HK-2 (cell line): ENCODE measurements at regions not wholly inside any gene's neighbourhood (a gene's known extent, or its start where the extent isn't known, plus 50 kb on each side); places are given as distances from the start of the nearest gene placed in this dataset.

Experiments used
- DNase-seq: peaks from one replicate; pipeline ENCODE4 v3.0.0-alpha.2; 2018; ENCODE audit not compliant: unreplicated experiment

DNA sequence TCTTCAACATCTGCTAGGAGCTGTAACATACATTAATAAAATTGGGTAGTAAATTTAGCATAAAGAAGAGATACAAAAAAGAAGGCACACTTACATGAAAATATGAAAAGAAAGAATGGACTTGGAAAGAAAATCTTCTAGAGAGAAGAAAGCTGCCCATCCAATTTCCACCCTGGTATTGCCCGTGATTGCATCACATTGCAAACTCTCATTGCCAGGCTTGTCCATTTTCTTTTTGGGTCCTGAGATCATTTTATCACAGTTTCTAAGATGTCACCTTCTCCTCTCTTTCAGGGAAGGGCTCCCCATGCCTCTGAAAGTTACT lies 321.5 kb downstream of the RND3 start:
- DNase-seq, result no peak

DNA sequence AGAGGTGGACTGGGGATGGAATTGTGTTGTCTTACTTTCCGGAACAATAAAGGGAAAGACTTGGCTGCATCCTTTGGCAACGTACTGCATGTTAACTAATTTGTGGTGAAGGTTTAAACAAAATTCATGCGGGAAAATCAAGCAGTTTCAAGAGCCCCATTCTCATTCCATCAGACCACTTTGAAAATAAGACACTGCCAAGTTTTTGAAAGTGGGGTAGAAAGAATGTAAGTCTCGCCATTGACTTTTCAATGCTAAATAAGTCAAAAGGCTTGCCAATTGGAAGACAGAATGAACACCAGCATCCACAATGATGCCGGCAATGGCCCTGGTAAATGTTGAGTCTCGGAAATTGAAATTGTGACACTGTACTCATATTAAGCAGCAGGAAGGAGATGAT lies 322.0 kb downstream of the RND3 start:
- DNase-seq, result no peak

DNA sequence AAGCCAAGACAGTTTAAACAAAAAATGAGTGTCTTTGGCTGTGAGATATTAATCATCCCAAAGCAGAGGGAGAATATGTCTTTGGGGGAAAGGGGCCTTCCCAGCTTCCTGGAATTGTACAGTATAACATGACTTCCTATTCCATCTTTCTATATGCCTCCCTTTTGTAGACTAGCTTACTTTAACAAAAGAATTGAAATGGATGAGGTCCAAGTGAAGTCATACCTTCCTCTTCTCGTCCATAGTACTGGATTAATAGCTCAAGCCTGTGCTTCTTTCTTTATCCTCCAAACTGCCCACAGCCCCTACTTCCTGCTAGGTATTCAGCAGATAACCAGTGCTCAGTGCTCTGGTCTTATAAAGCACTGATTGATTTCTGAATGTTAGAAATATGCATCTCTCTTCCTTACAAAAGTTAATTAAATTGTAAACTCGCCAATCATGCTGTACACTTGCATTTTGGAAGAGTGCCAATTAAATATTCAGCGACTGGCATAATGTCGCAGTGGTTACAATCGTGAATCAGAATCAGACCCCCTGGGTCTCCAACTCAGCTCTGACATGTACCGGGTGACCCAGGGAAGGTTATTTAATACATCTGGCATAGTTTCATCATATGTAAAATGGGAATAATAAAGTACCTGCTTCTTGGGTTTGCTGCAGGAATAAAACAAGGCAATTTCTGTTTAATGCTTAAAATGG lies 325.1 kb downstream of the RND3 start:
- DNase-seq, result no peak

DNA sequence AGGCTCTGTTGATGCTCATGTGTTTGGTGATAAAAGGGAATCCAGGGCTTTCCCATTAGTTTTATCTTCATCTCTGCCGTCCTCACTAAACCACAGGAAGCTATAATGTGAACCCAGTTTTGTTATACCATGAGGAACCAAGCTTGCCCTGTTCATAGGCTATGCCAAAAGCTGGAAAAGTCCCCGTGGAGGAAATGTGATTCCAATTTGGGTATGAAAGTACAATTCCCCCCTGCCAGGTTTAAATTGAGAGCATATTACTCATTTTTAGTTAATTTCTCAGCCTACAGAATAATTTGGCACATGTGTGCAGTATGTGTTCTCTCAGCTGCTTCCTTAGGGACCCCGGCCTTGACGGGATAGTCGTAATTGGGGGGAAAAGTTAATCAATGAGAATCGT lies 327.4 kb downstream of the RND3 start:
- DNase-seq, result no peak

DNA sequence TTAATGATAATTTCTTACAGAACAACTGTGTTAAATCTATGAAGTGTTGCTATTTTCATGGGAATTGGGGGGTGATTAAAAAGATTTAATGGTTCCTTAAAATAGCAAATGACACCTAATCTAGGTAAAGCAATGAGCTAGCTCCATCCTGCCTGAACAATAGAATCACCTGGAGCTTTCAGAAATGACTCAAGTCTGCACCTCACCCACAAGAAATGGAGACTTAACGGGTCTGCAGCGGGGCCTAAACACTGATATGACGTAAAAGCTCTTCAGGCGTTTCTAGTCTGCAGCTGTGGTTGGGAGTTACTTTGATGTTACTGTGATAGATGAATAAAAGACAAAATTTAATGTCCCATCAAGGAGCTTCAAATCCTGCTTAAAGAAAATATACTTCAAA lies 328.2 kb downstream of the RND3 start:
- DNase-seq, result no peak

DNA sequence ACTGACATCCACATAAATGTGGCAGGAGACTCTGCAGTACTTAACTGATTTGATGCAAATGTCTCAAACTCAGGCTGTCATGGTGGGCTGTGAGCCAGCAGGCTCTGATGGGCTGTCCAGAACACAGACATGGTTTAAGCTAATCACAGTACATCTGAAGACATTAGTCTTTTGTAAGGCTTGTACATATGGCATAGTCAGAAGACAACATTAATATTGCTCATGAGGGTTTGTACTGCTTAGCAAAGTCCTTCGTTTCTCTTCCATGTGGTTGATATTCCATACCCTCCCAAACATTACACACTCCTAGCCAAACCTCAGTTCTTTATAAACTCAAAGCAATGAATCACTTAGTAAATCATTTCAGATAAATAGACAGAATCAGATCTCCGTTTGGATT lies 330.6 kb downstream of the RND3 start:
- no peak for DNase-seq

DNA sequence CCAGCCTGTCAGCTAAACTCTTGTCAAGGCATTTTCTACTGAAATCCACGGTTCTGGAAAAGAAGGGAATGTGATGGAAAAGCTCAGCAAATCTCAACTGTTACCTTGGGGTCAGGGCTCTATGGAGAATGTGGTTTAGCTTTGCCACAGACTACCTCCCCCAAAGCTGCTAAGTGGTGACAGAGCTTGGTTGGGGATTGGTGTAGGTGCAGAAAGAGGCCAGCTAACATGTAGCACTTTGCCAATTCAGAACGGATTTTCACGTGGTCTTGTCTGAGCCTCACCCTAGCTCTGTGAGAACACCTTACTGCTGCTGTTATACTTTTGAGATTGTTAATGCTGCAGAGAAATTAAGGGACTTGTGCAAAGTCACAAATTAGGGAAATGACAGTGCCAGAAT lies 331.1 kb downstream of the RND3 start:
- no peak for DNase-seq

DNA sequence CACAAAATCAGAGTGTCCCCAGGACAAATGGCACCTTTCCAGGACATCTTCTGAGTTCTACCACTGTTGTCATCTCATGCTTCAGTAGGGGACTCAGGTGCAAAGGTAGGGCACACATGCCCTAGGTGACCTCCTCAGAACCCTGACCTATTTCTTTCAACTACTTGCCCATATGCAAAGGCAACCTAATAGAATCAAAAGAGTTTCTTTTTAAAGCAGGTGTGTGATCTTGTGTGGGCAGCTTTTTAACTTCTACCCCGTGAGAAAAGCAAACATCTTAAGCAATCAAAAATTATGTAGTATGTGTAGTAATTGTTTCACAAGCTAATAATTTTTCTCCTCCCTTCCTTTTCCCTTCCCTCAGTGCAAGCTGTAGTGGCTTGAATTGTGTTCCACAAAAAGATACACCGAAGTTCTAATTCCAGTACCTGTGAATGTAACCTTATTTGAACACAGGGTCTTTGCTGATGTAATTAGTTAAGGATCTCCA lies 333.1 kb downstream of the RND3 start:
- no peak for DNase-seq

- DNase-seq, result no peak
These were observed 333.7 kb downstream of the RND3 start for GRCh38 chr2:150153646-150154307.

DNA sequence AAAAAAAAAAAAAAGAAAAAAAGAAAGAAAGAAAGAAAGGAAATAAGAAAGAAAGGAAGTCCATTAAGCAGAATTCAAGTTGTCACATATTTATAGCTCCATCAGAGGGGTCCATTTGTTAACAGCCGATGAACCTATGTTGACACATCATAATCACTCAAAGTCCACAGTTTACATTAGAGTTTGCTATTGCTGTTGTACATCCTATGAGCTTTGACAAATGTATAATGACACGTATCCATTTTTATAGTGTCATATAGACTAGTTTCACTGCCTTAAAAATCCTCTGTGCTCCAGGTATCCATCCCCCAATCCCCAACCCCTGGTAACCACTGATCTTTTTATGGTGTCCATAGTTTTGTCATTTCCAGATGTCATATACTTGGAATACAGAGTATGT lies 335.2 kb downstream of the RND3 start:
- no peak for DNase-seq

DNA sequence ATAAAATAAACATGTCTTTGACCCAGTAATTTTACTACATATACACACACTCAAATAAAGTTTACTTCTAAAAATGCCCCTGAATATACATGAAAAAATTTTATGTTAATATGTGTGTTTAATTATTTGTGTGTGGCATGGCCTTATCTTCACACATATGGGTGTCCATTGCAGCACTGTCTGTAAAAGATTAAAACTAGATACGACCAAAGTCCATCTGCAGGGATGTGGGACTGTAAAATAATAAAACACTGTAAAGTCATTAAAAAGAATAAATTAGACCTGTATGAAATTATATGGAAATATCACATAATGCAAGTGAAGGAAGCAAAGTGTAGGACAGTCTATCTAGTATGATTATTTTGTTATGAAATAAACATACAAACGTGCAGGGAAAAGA lies 337.3 kb downstream of the RND3 start:
- DNase-seq, result no peak

GRCh38 chr2:150147889-150148683 lies 339.4 kb downstream of the RND3 start:
- DNase-seq, result no peak

- no peak for DNase-seq
These were observed 340.6 kb downstream of the RND3 start for GRCh38 chr2:150146879-150147278.

GRCh38 chr2:150145299-150145692 lies 342.2 kb downstream of the RND3 start:
- no peak for DNase-seq

DNA sequence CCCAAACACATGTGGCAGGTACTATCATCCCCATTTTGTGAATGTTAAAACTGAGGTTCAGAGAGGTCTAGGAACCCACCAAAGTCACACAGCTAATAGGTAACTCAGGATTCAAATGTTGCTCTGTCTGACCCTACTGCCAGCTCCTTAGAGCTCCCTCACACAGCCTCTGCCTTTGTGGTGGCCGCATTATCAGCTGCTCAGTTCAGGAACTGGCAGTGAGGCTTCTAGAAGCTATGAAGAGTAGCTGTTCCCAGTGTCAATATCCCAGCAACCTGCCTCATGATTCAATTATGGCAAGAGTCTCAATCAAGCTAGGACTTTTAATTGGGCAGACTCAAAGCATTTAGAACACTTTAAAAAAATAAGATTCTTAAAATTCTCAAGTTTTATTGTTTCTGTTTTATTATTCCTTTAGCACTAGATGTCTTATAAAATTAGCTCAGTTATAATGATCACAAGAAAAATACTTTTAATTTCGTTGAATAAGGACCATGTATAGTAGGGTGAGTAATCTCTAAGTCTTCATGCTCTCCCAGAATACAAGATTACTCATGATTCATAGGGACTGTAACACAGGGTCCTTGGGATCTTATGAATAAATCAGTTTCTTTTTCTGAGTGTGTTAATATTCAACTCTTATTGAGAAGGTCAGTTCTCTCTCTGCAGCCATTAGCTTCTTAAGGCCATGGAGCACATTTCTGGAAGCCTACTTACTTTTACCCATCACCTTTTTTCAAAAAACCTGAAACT lies 342.7 kb downstream of the RND3 start:
- DNase-seq, result no peak

- no peak for DNase-seq
These were observed 344.4 kb downstream of the RND3 start for GRCh38 chr2:150143087-150143536.

- no peak for DNase-seq
These were observed 344.9 kb downstream of the RND3 start for GRCh38 chr2:150142561-150142960.

DNA sequence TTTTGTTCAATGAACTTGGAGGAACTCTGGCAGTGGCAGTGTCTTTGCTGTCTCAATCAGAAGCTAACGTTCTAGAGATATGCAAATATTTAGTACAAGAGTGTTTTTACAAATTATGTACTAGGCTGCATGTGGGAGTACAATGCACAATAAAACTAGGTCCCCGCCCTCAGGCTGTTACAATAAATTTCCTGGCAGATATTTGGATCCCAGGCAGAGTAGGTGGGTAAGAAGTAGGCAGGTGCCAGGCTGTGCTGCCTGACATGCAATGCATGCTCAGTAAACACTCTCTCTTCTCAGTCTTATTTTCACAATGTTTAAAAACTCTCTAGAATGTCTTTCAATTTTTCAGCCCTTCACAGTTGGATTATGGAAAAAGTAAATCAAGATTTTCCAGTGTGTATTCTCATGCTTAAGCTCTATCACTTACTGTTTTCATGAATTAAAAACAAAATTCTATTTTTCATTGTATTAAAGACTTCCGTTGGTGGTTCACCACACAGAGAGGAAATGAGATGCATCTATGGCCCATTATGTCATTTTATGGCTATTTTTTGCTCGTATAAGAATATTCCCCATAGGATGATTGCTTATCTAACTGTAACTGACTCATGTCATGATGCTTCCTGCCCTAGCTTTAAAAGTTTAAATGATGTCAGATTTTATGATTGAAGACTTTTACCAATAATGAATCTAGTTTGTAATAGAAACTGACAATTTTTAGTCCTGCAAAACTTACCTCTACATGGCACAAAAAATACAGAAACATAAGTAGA lies 346.1 kb downstream of the RND3 start:
- no peak for DNase-seq

DNA sequence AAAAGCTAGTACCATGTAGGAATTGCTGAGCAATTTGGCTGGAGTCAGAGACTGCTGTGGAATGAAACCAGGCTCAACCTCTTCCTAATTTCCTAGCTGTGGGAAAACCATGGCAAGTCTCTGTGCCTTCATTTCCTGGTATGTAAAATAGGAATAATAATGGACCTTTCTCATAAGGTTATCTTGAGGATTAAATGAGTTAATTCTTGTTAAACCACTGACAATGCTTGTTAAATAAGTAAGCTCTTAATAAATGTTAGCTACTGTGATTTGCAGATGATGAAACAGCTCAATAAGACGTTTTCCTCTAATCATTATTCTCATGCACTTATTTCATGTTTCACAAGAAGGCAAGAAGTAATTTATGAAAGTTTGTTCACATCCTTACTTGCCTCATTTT lies 346.7 kb downstream of the RND3 start:
- DNase-seq, result no peak

- DNase-seq, result no peak
These were observed 348.9 kb downstream of the RND3 start for GRCh38 chr2:150138587-150138986.

DNA sequence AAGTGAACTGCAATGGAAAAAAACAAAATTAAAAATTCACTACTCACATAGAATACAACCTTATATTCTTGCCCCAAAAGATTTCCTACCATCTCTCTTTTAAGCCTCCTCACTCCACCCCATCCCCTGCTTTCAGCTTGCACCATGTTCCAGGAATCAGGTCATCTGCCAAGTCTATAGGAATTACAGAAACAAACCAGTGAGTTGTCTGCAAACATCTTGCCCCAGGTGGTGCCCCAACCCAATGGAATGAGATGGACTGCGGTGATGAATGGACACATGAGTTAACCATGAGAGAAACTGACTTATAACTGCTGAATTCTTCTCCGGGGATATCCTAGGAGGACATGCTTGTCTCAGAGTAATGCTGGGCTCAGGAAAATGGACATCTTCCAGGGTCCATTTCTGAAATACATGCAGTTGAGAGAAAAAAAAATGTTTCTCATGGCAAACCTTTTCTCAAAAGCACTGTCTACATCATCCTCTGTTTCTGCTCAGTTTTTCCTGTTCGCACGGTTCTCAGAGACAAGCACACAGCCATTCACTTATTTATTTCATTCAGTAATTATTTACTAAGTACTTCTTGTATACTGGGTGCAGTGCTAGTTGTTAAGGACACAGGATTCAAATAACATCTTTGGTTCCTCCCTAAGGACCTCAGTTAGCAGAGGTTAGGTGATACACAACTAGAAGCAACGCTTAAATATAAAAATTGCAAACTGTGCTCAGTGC lies 350.0 kb downstream of the RND3 start:
- DNase-seq, result no peak
